A549 (cell line): ENCODE measurements at regions not wholly inside any gene's neighbourhood (a gene's known extent, or its start where the extent isn't known, plus 50 kb on each side); places are given as distances from the start of the nearest gene placed in this dataset.
A peak's percentile ranks its signal among the peaks of the same experiment; 100 is the strongest.
"Not testable (repeated sequence)": the region's sequence is repeated elsewhere in the genome, so short reads cannot be mapped to it uniquely, and the experiment has no call there.

ENCODE experiments used
- ATAC-seq, 2 experiments: fragments of 200-7000 bp in 1 of 2; fragments of >200 bp in 1 of 2; cut with Nextera tagmentation in 1 of 2; cut with Tn5 transposase in 1 of 2; 3 replicates each; pipeline versions ENCODE4 v1.8.0 to v1.9.1; 2018 to 2020; ENCODE audit warnings: mild to moderate bottlenecking in 1 of 2, moderate library complexity in 1 of 2
- CTCF ChIA-PET: fragments of 300-600 bp; sonication (Branson Sonifier 250); formaldehyde crosslinking; extraction: SDS; loops from one replicate; lab custom pipeline; 2021; ENCODE audit warnings: antibody characterized with exemption, inconsistent platforms; lab: Yijun Ruan, JAX
- POLR2A ChIA-PET: fragments of 350-600 bp; formaldehyde crosslinking; extraction: SDS; loops from one replicate; lab custom pipeline; 2021; ENCODE audit warnings: antibody characterized with exemption, inconsistent platforms; lab: Yijun Ruan, JAX
- DNase-seq, 2 experiments: peaks; one replicate each; pipeline versions ENCODE4 v3.0.0 to v3.0.0-alpha.2; 2011 to 2016; ENCODE audit warnings: low read depth in 1 of 2, low spot score in 1 of 2
- FAIRE-seq: peaks from 2 replicates; lab custom pipeline; 2011; peaks lifted over from hg19 to GRCh38; lab: Jason Lieb, UNC
- H3K27ac ChIP-seq, 2 experiments: fragments of >200 bp; sonication (Bioruptor Twin); formaldehyde crosslinking; 3 replicates each; pipeline ENCODE4 v1.5.1; 2016 to 2017
- H3K4me1 ChIP-seq: fragments of >200 bp; sonication (Bioruptor Twin); formaldehyde crosslinking; 3 replicates; pipeline ENCODE4 v1.6.1; 2016
- H3K4me2 ChIP-seq: fragments of >200 bp; sonication (Bioruptor Twin); formaldehyde crosslinking; 3 replicates; pipeline ENCODE4 v1.6.1; 2016
- H3K4me3 ChIP-seq: fragments of >200 bp; sonication (Bioruptor Twin); formaldehyde crosslinking; 3 replicates; pipeline ENCODE4 v1.5.1; 2016
- H3K9me3 ChIP-seq: fragments of >200 bp; sonication (Bioruptor Twin); formaldehyde crosslinking; 3 replicates; pipeline ENCODE4 v1.6.1; 2016
- BCL3 ChIP-seq: fragments of >200 bp; sonication (Bioruptor Twin); formaldehyde crosslinking; IDR thresholded peaks from 3 replicates; pipeline ENCODE4 v1.6.1; 2016
- BHLHE40 ChIP-seq: IDR thresholded peaks from 2 replicates; pipeline ENCODE4 v1.6.1; 2012; ENCODE audit warnings: low read depth, low read length, inconsistent platforms
- CBX8 ChIP-seq: fragments of 200-600 bp; sonication (generic); IDR thresholded peaks from 2 replicates; pipeline ENCODE4 v1.6.1; 2016
- CEBPB ChIP-seq, 2 experiments: fragments of >200 bp in 1 of 2; sonication (Bioruptor Twin) in 1 of 2; formaldehyde crosslinking in 1 of 2; IDR thresholded peaks; 2 replicates each; pipeline ENCODE4 v1.6.1; 2012 to 2016
- FOXS1 ChIP-seq: fragments of 250-450 bp; sonication (Bioruptor Pico); IDR thresholded peaks from 2 replicates; pipeline ENCODE4 v1.5.0; 2020; ENCODE audit warnings: mild to moderate bottlenecking, moderate library complexity
- GATA3 ChIP-seq: IDR thresholded peaks from 2 replicates; pipeline ENCODE4 v1.6.1; 2012; ENCODE audit warnings: borderline replicate concordance
- HOXB13 ChIP-seq: fragments of 250-450 bp; sonication (Bioruptor Pico); IDR thresholded peaks from 2 replicates; pipeline ENCODE4 v1.5.0; 2020; ENCODE audit warnings: low read depth, mild to moderate bottlenecking, moderate library complexity
- MAFK ChIP-seq: fragments of 450-650 bp; IDR thresholded peaks from 2 replicates; pipeline ENCODE4 v1.6.1; 2014; ENCODE audit not compliant: partially characterized antibody
- NFE2L2 ChIP-seq: fragments of 150-350 bp; conservative IDR thresholded peaks from 2 replicates; pipeline ENCODE4 v1.6.1; 2014; ENCODE audit warnings: low read length
- NPAS2 ChIP-seq: fragments of 250-450 bp; sonication (Bioruptor Pico); IDR thresholded peaks from 2 replicates; pipeline ENCODE4 v1.8.0; 2022; ENCODE audit warnings: mild to moderate bottlenecking, moderate library complexity, borderline replicate concordance
- RCOR1 ChIP-seq: fragments of 150-350 bp; IDR thresholded peaks from 2 replicates; pipeline ENCODE4 v1.6.1; 2014; ENCODE audit warnings: antibody characterized with exemption, low read length, low read depth
- RFX5 ChIP-seq: fragments of 450-650 bp; IDR thresholded peaks from 2 replicates; pipeline ENCODE4 v1.7.1; 2014; ENCODE audit warnings: antibody characterized with exemption, mild to moderate bottlenecking, moderate library complexity
- ZC3H11A ChIP-seq: fragments of 450-650 bp; IDR thresholded peaks from 2 replicates; pipeline ENCODE4 v1.6.1; 2014; ENCODE audit warnings: antibody characterized with exemption, mild to moderate bottlenecking
- ZSCAN20 ChIP-seq: fragments of 250-450 bp; sonication (Bioruptor Pico); IDR thresholded peaks from 2 replicates; pipeline ENCODE4 v1.8.0; 2022; ENCODE audit warnings: mild to moderate bottlenecking, moderate library complexity
- WGBS: methylation state at CpG from one replicate; pipeline ENCODE4 v1.1.6; 2017; ENCODE audit errors: missing lambda C conversion rate; 5-methylcytosine and 5-hydroxymethylcytosine counted together
- TF ChIP-seq, protein P1 (sequence below): IDR thresholded peaks from 2 replicates; pipeline ENCODE4 v1.6.1; 2012
- TF ChIP-seq, protein P2 (sequence below): IDR thresholded peaks from 2 replicates; pipeline ENCODE4 v1.6.1; 2012
- TF ChIP-seq, protein P3 (sequence below): fragments of 450-650 bp; IDR thresholded peaks from 2 replicates; pipeline ENCODE4 v1.6.1; 2014; ENCODE audit warnings: antibody characterized with exemption

GRCh38 chr2:150204451-150204850, 283.0 kb downstream of the RND3 start:
- DNase-seq, result peak in 1 of 2 experiments; percentile 14
- POLR2A ChIA-PET, result no interaction called here
- Histone ChIP-seq H3K4me1 (peaks cover 16% of the 10 kb centered on the region; the same call in 2 of the 3 replicates), H3K4me2 (peak overlapping the region; percentile 24; the same call in 2 of the 3 replicates), H3K27ac (peak overlapping the region in 1 of 2 experiments; percentile 21; a peak in 1 of 6 replicates), H3K9me3 (no peaks in the 10 kb centered on the region), H3K4me3 (no peak overlapping the region)
- WGBS, result 57% methylated on average over 3 of the region's 3 CpGs
- no peak; a peak in 1 of 6 replicates for ATAC-seq
- FAIRE-seq, result no peak
- CTCF ChIA-PET, result no interaction called here
- TF ChIP-seq CEBPB (IDR thresholded peaks at IDR 0.05) (peak; percentile 34 to 65; a peak in 3 of 4 replicates), BHLHE40 (no peak)

DNA sequence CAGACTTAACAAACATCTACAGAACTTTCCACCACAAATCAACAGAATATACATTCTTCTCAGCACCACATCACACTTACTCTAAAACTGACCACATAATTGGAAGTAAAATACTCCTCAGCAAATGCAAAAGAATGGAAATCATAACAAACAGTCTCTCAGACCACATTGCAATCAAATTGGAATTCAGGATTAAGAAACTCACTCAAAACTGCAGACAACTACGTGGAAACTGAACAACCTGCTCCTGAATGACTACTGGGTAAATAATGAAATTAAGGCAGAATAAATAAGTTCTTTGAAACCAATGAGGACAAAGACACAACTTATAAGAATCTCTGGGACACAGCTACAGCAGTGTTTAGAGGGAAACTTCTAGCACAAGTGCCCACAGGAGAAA, 292.7 kb downstream of the RND3 start:
- H3K4me2 ChIP-seq, DNase-seq, POLR2A ChIA-PET, H3K9me3 ChIP-seq, H3K27ac ChIP-seq, FAIRE-seq, CTCF ChIA-PET, H3K4me1 ChIP-seq, H3K4me3 ChIP-seq, ATAC-seq: not testable (repeated sequence)
- 55% methylated on average over 1 of the region's 1 CpG for WGBS

DNA sequence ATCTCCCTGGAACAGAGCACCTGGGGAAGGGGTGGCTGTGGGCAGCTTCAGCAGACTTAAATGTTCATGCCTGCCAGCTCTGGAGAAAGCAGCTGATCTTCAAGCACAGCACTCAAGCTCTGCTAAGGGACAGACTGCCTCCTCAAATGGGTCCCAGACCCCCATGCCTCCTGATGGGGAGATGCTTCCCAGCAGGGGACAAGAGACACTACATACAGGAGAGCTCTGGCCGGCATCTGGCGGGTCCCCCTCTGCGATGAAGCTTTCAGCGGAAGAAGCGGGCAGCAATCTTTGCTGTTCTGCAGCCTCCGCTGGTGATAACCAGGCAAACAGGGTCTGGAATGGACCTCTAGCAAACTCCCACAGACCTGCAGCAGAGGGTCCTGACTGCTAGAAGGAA, 294.8 kb downstream of the RND3 start:
- ATAC-seq (no peak), FAIRE-seq (no peak), DNase-seq (no peak)
- TF ChIP-seq, protein P1, sequence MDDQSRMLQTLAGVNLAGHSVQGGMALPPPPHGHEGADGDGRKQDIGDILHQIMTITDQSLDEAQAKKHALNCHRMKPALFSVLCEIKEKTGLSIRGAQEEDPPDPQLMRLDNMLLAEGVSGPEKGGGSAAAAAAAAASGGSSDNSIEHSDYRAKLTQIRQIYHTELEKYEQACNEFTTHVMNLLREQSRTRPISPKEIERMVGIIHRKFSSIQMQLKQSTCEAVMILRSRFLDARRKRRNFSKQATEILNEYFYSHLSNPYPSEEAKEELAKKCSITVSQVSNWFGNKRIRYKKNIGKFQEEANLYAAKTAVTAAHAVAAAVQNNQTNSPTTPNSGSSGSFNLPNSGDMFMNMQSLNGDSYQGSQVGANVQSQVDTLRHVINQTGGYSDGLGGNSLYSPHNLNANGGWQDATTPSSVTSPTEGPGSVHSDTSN, result no peak
- no peak for TF ChIP-seq CBX8
- no peak for TF ChIP-seq HOXB13
- H3K4me2 ChIP-seq, result no peak overlapping the region
- H3K4me3 ChIP-seq, result no peak overlapping the region
- ChIA-PET POLR2A (no interaction called here), CTCF (no interaction called here)
- peaks cover 3% of the 10 kb centered on the region; the same call in 1 of the 3 replicates for H3K9me3 ChIP-seq
- 94% methylated on average over 2 of the region's 6 CpGs for WGBS
- peaks cover 13% of the 10 kb centered on the region for H3K4me1 ChIP-seq
- no peak overlapping the region; a peak in 1 of 6 replicates for H3K27ac ChIP-seq

DNA sequence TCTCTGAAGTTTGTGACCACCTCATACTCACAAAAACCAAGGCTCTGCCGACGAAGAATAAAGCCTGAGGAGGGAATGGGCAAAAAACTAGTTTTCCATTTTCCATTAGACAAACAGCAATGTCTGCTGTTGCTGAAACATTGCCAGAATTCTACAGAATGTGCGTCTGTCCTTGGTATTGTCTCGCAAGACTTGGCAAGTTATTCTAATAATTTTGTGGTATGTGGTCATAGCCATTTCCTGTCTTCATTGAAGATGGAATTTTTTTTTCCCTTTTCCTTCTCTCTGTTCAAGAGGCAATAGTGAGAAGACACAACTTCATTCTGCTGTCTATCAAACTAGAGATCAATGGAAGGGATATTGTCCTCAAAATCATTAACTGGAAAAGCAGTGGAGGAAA, 296.1 kb downstream of the RND3 start:
- POLR2A ChIA-PET, result no interaction called here
- no peak for FAIRE-seq
- WGBS, result 71% methylated on average over 4 of the region's 4 CpGs

More for the DNA sequence above, 296.1 kb downstream of the RND3 start:
- TF ChIP-seq GATA3 (no peak), NFE2L2 (no peak), ZSCAN20 (CRISPR knock-in tag) (no peak), NPAS2 (CRISPR knock-in tag) (no peak), MAFK (no peak), FOXS1 (CRISPR knock-in tag) (no peak), RFX5 (no peak), ZC3H11A (no peak), RCOR1 (no peak), BCL3 (no peak)
- TF ChIP-seq, protein P2, sequence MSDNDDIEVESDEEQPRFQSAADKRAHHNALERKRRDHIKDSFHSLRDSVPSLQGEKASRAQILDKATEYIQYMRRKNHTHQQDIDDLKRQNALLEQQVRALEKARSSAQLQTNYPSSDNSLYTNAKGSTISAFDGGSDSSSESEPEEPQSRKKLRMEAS, result no peak
- TF ChIP-seq, protein P3, sequence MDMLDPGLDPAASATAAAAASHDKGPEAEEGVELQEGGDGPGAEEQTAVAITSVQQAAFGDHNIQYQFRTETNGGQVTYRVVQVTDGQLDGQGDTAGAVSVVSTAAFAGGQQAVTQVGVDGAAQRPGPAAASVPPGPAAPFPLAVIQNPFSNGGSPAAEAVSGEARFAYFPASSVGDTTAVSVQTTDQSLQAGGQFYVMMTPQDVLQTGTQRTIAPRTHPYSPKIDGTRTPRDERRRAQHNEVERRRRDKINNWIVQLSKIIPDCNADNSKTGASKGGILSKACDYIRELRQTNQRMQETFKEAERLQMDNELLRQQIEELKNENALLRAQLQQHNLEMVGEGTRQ, result no peak
- H3K4me1 ChIP-seq, result peaks cover 13% of the 10 kb centered on the region
- H3K9me3 ChIP-seq, result peaks cover 6% of the 10 kb centered on the region; the same call in 1 of the 3 replicates
- H3K4me2 ChIP-seq, result no peak overlapping the region
- peak overlapping the region in 1 of 2 experiments; percentile 40; a peak in 1 of 6 replicates for H3K27ac ChIP-seq
- ATAC-seq, result no peak
- CTCF ChIA-PET, result no interaction called here
- no peak overlapping the region for H3K4me3 ChIP-seq
- DNase-seq, result no peak
